GM18867 (cell line): ENCODE measurements at regions not wholly inside any gene's neighbourhood (a gene's known extent, or its start where the extent isn't known, plus 50 kb on each side); places are given as distances from the start of the nearest gene placed in this dataset.
"Not testable (repeated sequence)": the region's sequence is repeated elsewhere in the genome, so short reads cannot be mapped to it uniquely, and the experiment has no call there.

Source experiments
- ATAC-seq: cut with Tn5 transposase; IDR thresholded peaks from one replicate; pipeline ENCODE4 v1.9.1; 2021; ENCODE audit warnings: mild to moderate bottlenecking, moderate library complexity; ENCODE audit not compliant: unreplicated experiment

- ATAC-seq, result peak; percentile 58
These were observed 421.2 kb upstream of the TENM3 start for GRCh38 chr4:181822005-181822375.

- no peak for ATAC-seq
These were observed 420.0 kb upstream of the TENM3 start for GRCh38 chr4:181823183-181823582.

GRCh38 chr4:181823645-181824044, 419.6 kb upstream of the TENM3 start:
- ATAC-seq, result no peak

- ATAC-seq, result no peak
These were observed 417.6 kb upstream of the TENM3 start for GRCh38 chr4:181825564-181825963.

- no peak for ATAC-seq
These were observed 416.0 kb upstream of the TENM3 start for GRCh38 chr4:181827246-181827645.

GRCh38 chr4:181830404-181831035, 412.7 kb upstream of the TENM3 start:
- ATAC-seq, result peak; percentile 76

GRCh38 chr4:181834071-181834470, 409.1 kb upstream of the TENM3 start:
- no peak for ATAC-seq

GRCh38 chr4:181835348-181835747, 407.9 kb upstream of the TENM3 start:
- ATAC-seq, result peak; percentile 44

GRCh38 chr4:181838253-181838652, 404.9 kb upstream of the TENM3 start:
- ATAC-seq, result no peak

GRCh38 chr4:181843797-181844196, 399.4 kb upstream of the TENM3 start:
- ATAC-seq, result not testable (repeated sequence)

GRCh38 chr4:181845617-181846016, 397.6 kb upstream of the TENM3 start:
- ATAC-seq, result no peak

GRCh38 chr4:181846934-181847333, 396.3 kb upstream of the TENM3 start:
- ATAC-seq, result no peak

GRCh38 chr4:181848357-181848756, 394.8 kb upstream of the TENM3 start:
- ATAC-seq, result no peak

- ATAC-seq, result no peak
These were observed 393.7 kb upstream of the TENM3 start for GRCh38 chr4:181849472-181849871.

GRCh38 chr4:181853881-181854511, 389.2 kb upstream of the TENM3 start:
- no peak for ATAC-seq

- no peak for ATAC-seq
These were observed 387.9 kb upstream of the TENM3 start for GRCh38 chr4:181855307-181855706.

GRCh38 chr4:181857471-181857870, 385.7 kb upstream of the TENM3 start:
- not testable (repeated sequence) for ATAC-seq

- ATAC-seq, result no peak
These were observed 384.5 kb upstream of the TENM3 start for GRCh38 chr4:181858741-181859140.

- ATAC-seq, result no peak
These were observed 383.8 kb upstream of the TENM3 start for GRCh38 chr4:181859439-181859838.

- no peak for ATAC-seq
These were observed 383.0 kb upstream of the TENM3 start for GRCh38 chr4:181860157-181860556.

GRCh38 chr4:181860668-181861067, 382.5 kb upstream of the TENM3 start:
- no peak for ATAC-seq

- no peak for ATAC-seq
These were observed 379.3 kb upstream of the TENM3 start for GRCh38 chr4:181863856-181864255.

- ATAC-seq, result no peak
These were observed 372.9 kb upstream of the TENM3 start for GRCh38 chr4:181870326-181870725.
